HG03135 (cell line): ENCODE measurements at regions not wholly inside any gene's neighbourhood (a gene's known extent, or its start where the extent isn't known, plus 50 kb on each side); places are given as distances from the start of the nearest gene placed in this dataset.
"Not testable (repeated sequence)": the region's sequence is repeated elsewhere in the genome, so short reads cannot be mapped to it uniquely, and the experiment has no call there.

Experiments used
- ATAC-seq: cut with Tn5 transposase; IDR thresholded peaks from one replicate; pipeline ENCODE4 v1.9.1; 2021; ENCODE audit warnings: mild to moderate bottlenecking, moderate library complexity; ENCODE audit not compliant: unreplicated experiment

GRCh38 chr13:65453982-65454381 lies 1776.2 kb downstream of the PCDH9 start:
- ATAC-seq, result no peak

GRCh38 chr13:65445340-65445739 lies 1784.8 kb downstream of the PCDH9 start:
- ATAC-seq, result no peak

GRCh38 chr13:65435590-65435989 lies 1794.5 kb downstream of the PCDH9 start:
- ATAC-seq, result no peak

GRCh38 chr13:65417953-65418352 lies 1812.2 kb downstream of the PCDH9 start:
- no peak for ATAC-seq

GRCh38 chr13:65416784-65417183 lies 1813.4 kb downstream of the PCDH9 start:
- no peak for ATAC-seq

GRCh38 chr13:65414187-65414586 lies 1815.9 kb downstream of the PCDH9 start:
- no peak for ATAC-seq

- no peak for ATAC-seq
Observed at GRCh38 chr13:65411521-65411920, 1818.6 kb downstream of the PCDH9 start.

- no peak for ATAC-seq
Observed at GRCh38 chr13:65410791-65411190, 1819.3 kb downstream of the PCDH9 start.

- no peak for ATAC-seq
Observed at GRCh38 chr13:65401315-65401714, 1828.8 kb downstream of the PCDH9 start.

GRCh38 chr13:65400702-65401101 lies 1829.4 kb downstream of the PCDH9 start:
- no peak for ATAC-seq

GRCh38 chr13:65387743-65388347 lies 1842.3 kb downstream of the PCDH9 start:
- ATAC-seq, result no peak

- no peak for ATAC-seq
Observed at GRCh38 chr13:65378943-65379519, 1851.1 kb downstream of the PCDH9 start.

- ATAC-seq, result no peak
Observed at GRCh38 chr13:65378484-65378883, 1851.7 kb downstream of the PCDH9 start.

- no peak for ATAC-seq
Observed at GRCh38 chr13:65368832-65369231, 1861.3 kb downstream of the PCDH9 start.

- no peak for ATAC-seq
Observed at GRCh38 chr13:65353951-65354350, 1876.2 kb downstream of the PCDH9 start.

GRCh38 chr13:65353150-65353549 lies 1877.0 kb downstream of the PCDH9 start:
- ATAC-seq, result not testable (repeated sequence)

- ATAC-seq, result no peak
Observed at GRCh38 chr13:65347420-65348030, 1882.6 kb downstream of the PCDH9 start.

- ATAC-seq, result no peak
Observed at GRCh38 chr13:65343898-65344663, 1886.1 kb downstream of the PCDH9 start.

GRCh38 chr13:65342541-65343337 lies 1887.4 kb downstream of the PCDH9 start:
- no peak for ATAC-seq

- no peak for ATAC-seq
Observed at GRCh38 chr13:65339241-65339640, 1890.9 kb downstream of the PCDH9 start.

GRCh38 chr13:65336916-65337315 lies 1893.2 kb downstream of the PCDH9 start:
- ATAC-seq, result no peak
